ENCODE measurements at regions not wholly inside any gene's neighbourhood (a gene's known extent, or its start where the extent isn't known, plus 50 kb on each side); places are given as distances from the start of the nearest gene placed in this dataset.

DNA sequence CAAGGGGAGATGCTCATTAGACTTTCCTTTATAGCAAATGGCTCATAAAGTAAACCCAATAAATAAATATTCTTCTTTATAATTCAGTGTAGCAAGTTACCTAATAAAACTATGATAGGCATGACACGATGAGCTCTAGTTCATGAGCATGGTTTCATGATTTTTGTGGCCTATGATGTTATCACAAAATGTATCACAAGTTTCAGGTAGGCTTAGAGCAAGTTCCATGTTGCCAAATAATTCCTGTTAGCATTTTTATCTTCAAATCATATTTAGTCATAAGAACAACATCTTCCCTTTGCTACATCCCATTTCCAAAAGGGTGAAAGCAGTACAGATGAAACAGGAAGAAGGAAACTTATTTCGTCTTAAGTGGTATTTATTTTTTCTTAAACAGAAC lies 200.2 kb downstream of the ENC1 start:
- TF ChIP-seq TAF1 (IDR thresholded peaks at IDR 0.05; ENCODE audit: borderline replicate concordance, low read depth, low read length) (no peak), POLR2AphosphoS5 (IDR thresholded peaks at IDR 0.05; ENCODE audit: low read depth, low read length) (no peak), POLR2A (IDR thresholded peaks at IDR 0.05; ENCODE audit: low read depth, low read length) (no peak)
